Fibroblast of lung (primary cell): ENCODE measurements at regions not wholly inside any gene's neighbourhood (a gene's known extent, or its start where the extent isn't known, plus 50 kb on each side); places are given as distances from the start of the nearest gene placed in this dataset.

Experiments
- DNase-seq, 2 donors: peaks; one replicate each; pipeline versions ENCODE4 v3.0.0 to v3.0.0-alpha.2; 2010; ENCODE audit warnings: low read depth in 2 of 2
- H2AFZ ChIP-seq: 2 replicates; pipeline ENCODE4 v1.5.1; 2012; ENCODE audit warnings: low read length, control low read depth, inconsistent platforms
- H3K27ac ChIP-seq: 2 replicates; pipeline ENCODE4 v1.5.1; 2011; ENCODE audit warnings: low read length, control low read depth; ENCODE audit not compliant: insufficient read depth
- H3K27me3 ChIP-seq: 2 replicates; pipeline ENCODE4 v1.5.1; 2011; ENCODE audit warnings: mild to moderate bottlenecking, low read length; ENCODE audit not compliant: control insufficient read depth, insufficient read depth
- H3K36me3 ChIP-seq: 2 replicates; pipeline ENCODE4 v1.5.1; 2011; ENCODE audit warnings: low read length; ENCODE audit not compliant: control insufficient read depth, insufficient read depth
- H3K4me1 ChIP-seq: 2 replicates; pipeline ENCODE4 v1.5.1; 2011; ENCODE audit warnings: low read length; ENCODE audit not compliant: control insufficient read depth, insufficient read depth; ENCODE audit errors: extremely low read depth
- H3K4me2 ChIP-seq: 2 replicates; pipeline ENCODE4 v1.5.1; 2011; ENCODE audit warnings: low read length, control low read depth; ENCODE audit not compliant: insufficient read depth; ENCODE audit errors: extremely low read depth
- H3K4me3 ChIP-seq, 4 experiments: fragments of 200-600 bp in 1 of 4; sonication (generic) in 1 of 4; replicated peaks in 1 of 4; 2 replicates each; pipeline ENCODE4 v1.5.1; 2011 to 2016; ENCODE audit warnings: low read length in 4 of 4, low read depth in 3 of 4, mild to moderate bottlenecking in 3 of 4, control low read depth in 2 of 4, inconsistent platforms in 1 of 4, mixed read lengths in 1 of 4; ENCODE audit not compliant: insufficient read depth in 1 of 4; ENCODE audit errors: control extremely low read depth in 1 of 4
- H3K79me2 ChIP-seq: 2 replicates; pipeline ENCODE4 v1.5.1; 2012; ENCODE audit warnings: mild to moderate bottlenecking, low read length, inconsistent platforms; ENCODE audit not compliant: control insufficient read depth, insufficient read depth
- H3K9ac ChIP-seq: 2 replicates; pipeline ENCODE4 v1.5.1; 2011; ENCODE audit warnings: mild to moderate bottlenecking, low read length, control low read depth; ENCODE audit not compliant: insufficient read depth
- H3K9me3 ChIP-seq: 2 replicates; pipeline ENCODE4 v1.5.1; 2012; ENCODE audit warnings: low read depth, low read length; ENCODE audit not compliant: control insufficient read depth, insufficient read depth
- H4K20me1 ChIP-seq: 2 replicates; pipeline ENCODE4 v1.5.1; 2011; ENCODE audit warnings: low read length; ENCODE audit not compliant: control insufficient read depth, insufficient read depth; ENCODE audit errors: extremely low read depth
- CTCF ChIP-seq, 2 donors: IDR thresholded peaks in 1 of 2; conservative IDR thresholded peaks in 1 of 2; 1 replicate in 1 of 2; 2 replicates in 1 of 2; pipeline ENCODE4 v1.5.1; 2011 to 2012; ENCODE audit warnings: low read length in 2 of 2, control low read depth in 1 of 2, inconsistent platforms in 1 of 2, low read depth in 1 of 2, mild to moderate bottlenecking in 1 of 2
- EZH2 ChIP-seq: IDR thresholded peaks from 2 replicates; pipeline ENCODE4 v1.5.1; 2012; ENCODE audit warnings: low read length, control low read depth, mild to moderate bottlenecking; ENCODE audit errors: missing control alignments

DNA sequence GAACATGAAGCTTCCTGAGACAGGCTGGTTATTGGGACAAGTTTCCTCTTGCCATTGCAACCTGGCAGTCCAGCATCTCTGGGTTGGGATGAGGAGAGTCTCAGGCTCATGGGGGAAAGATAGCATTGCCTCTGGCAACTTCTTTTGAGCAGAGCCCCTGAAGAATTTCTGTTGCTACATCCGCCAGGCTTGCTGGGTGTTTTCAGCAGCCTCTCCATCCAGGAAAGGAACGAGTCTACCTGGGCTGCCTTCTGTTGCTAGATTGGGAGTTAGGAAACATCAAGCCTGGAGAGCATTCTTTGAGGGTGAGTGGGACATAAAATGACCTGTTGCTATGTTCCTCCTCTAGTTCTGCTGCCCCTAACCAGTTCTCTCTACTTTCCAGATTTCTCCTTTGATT, 313.5 kb downstream of the RFPL4B start:
- Histone ChIP-seq H3K4me1 (peaks cover 4% of the 10 kb centered on the region), H3K9ac (no peak overlapping the region), H3K36me3 (no peaks in the 10 kb centered on the region), H3K4me3 (no peak overlapping the region), H4K20me1 (no peaks in the 10 kb centered on the region), H2AFZ (no peak overlapping the region), H3K79me2 (no peaks in the 10 kb centered on the region), H3K9me3 (no peaks in the 10 kb centered on the region), H3K27ac (no peak overlapping the region), H3K4me2 (no peak overlapping the region), H3K27me3 (no peaks in the 10 kb centered on the region)
- DNase-seq = no peak
- TF ChIP-seq CTCF (conservative IDR thresholded peaks at IDR 0.05 in 1 of 2, IDR thresholded peaks at IDR 0.05 in 1 of 2; ENCODE audit: low read depth in 1 of 2, low read length in 2 of 2) (no peak), EZH2 (no peak)

- H3K4me1 ChIP-seq = peaks cover 4% of the 10 kb centered on the region
- peak in 1 of 2 donors; percentile 33 for DNase-seq
Observed at GRCh38 chr6:112663698-112664097, 316.6 kb downstream of the RFPL4B start.

DNA sequence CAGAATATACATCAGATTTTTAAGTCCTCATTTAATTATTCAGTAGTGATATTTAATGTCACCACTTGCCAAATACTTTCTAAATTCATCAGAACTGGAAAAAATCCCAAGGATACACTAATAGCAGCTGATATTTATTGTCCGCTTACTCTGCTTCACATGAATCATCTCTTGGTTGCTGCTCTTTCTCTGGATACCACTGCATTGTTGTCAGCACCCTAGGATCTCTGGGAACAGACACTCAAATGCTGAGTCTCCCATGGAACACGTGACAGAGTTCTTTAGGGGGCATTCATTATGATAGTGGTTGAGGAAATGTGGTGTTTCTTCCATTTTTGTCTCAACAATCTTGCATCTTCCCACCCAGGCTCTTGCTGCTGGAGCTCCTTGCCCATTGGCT, 318.0 kb downstream of the RFPL4B start:
- DNase-seq = peak; percentile 62 to 70

More at GRCh38 chr6:112663698-112664097, 316.6 kb downstream of the RFPL4B start:
- Histone ChIP-seq H4K20me1 (no peaks in the 10 kb centered on the region), H3K9ac (no peak overlapping the region), H3K27me3 (no peaks in the 10 kb centered on the region), H3K79me2 (no peaks in the 10 kb centered on the region), H3K4me2 (no peak overlapping the region), H3K27ac (no peak overlapping the region), H3K36me3 (no peaks in the 10 kb centered on the region), H3K9me3 (no peaks in the 10 kb centered on the region), H2AFZ (no peak overlapping the region), H3K4me3 (no peak overlapping the region)
- TF ChIP-seq CTCF (conservative IDR thresholded peaks at IDR 0.05 in 1 of 2, IDR thresholded peaks at IDR 0.05 in 1 of 2; ENCODE audit: low read depth in 1 of 2, low read length in 2 of 2) (no peak), EZH2 (no peak)

More for the DNA sequence above, 318.0 kb downstream of the RFPL4B start:
- no peaks in the 10 kb centered on the region for H3K27me3 ChIP-seq
- no peak overlapping the region for H3K9ac ChIP-seq
- H3K79me2 ChIP-seq = no peaks in the 10 kb centered on the region
- no peak overlapping the region for H3K4me3 ChIP-seq
- no peak overlapping the region for H3K27ac ChIP-seq
- H4K20me1 ChIP-seq = no peaks in the 10 kb centered on the region
- H3K4me2 ChIP-seq = peak overlapping the region; percentile 23
- no peak overlapping the region for H2AFZ ChIP-seq
- H3K36me3 ChIP-seq = no peaks in the 10 kb centered on the region
- TF ChIP-seq EZH2 = no peak
- TF ChIP-seq CTCF (conservative IDR thresholded peaks at IDR 0.05 in 1 of 2, IDR thresholded peaks at IDR 0.05 in 1 of 2; ENCODE audit: low read depth in 1 of 2, low read length in 2 of 2) = no peak
- H3K4me1 ChIP-seq = peaks cover 4% of the 10 kb centered on the region
- no peaks in the 10 kb centered on the region for H3K9me3 ChIP-seq
